Cardiac septum (tissue), 1 donor: ENCODE measurements at regions not wholly inside any gene's neighbourhood (a gene's known extent, or its start where the extent isn't known, plus 50 kb on each side); places are given as distances from the start of the nearest gene placed in this dataset.
"Not testable (repeated sequence)": the region's sequence is repeated elsewhere in the genome, so short reads cannot be mapped to it uniquely, and the experiment has no call there.

Experiments
- DNase-seq: peaks from one replicate; pipeline ENCODE4 v3.0.0-alpha.2; 2020; ENCODE audit warnings: low spot score
- intact Hi-C: fragments of 100-400 bp; cut with DNase I; formaldehyde crosslinking; loops from one replicate; pipeline ENCODE4 v1.14.0; 2022
- donor health status: DM: no; HTN: no; CAD: no.

DNA sequence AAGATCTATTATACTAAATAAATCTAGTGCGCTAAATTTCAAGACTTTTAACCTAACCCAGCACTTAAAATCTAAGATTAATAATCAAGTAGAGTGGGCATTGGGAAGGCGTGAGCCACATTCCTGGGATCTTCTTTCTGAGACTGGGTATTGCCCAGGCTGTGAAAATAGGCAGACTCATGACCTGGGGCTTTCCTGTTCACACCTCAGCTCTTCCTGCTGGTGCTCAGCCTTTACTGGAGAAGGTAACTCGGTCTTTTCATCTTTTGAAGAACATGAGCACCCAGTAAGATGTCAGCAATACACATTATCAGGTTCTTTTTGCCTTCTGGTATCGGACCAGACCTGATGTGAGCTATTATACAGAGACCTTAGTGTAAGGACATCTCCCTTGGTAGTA is 500.5 kb downstream of the PLCL1 start:
- intact Hi-C loops = no loop called here
- no peak for DNase-seq

DNA sequence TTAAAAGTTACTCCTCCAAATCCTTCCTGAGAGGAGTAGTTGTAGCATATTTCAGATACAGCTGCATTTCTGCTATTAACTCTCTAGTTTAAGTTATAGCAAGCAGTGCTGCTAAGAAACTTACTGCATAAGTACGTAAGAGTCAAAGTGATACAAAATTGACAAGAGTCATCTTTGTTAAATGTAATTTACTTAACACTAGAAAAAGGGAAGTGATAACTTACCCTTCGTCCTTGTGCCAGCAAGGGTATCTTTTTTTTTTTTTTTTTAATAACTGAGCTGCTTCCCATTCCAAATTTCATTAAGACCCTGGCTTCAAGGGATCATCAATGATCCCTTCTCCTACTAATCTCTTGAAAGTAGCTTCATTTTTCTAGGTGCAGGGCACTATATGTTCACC is 493.0 kb downstream of the PLCL1 start:
- intact Hi-C loops = loop anchor here (2.0 to 10.0 kb wide), 4 partner anchors 171 to 591 kb away; no protein-coding TSS in a partner anchor
- no peak for DNase-seq

DNA sequence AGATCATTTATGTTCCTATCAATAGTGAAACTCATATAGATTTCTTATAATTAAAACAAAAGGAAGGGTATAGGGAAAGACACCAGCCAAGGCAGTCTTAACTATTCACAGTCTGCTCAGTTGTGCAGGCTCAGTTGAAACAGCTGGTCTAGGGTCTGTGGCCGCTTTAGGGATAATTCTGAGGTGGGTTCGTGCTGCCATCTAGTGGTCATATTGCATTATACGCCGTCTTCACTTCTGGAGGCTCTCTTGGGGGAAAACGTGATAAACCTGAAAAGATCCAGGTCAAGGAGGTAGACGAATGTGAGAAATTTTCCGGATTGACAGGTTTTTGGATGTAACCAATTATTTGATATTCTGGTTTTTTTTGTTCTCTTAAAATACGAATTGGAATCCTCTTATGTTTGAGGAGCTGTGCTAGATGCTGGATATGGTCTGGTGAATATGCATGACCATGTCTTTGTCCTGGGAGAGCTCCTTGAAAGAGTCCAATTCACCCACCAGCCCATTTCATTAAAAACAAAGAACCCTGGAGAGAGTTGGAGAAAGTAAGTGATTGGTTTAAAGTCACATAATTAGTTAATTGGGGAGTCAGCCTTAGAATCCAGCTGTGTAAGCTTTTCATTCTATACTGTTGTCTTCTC is 492.4 kb downstream of the PLCL1 start:
- no peak for DNase-seq
- intact Hi-C loops = loop anchor here (2.0 to 10.0 kb wide), 4 partner anchors 170 to 590 kb away; no protein-coding TSS in a partner anchor

DNA sequence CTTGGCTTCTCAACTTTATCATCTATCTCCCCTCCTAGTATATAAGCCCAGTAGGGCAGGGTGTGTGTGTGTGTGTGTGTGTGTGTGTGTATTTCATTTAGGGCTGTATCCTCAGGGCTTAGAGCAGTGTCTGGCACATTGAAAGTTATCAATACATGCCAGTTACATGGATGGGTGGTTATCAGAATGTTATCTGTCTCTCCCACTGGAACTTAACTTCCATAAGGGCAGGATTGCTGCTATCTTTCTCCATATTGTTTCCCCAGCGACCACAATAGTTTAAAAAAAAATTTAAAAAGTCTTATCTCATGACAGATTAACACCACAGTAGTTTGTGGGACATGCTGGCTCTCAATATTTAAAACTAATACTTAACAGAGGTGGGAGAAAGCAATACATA is 488.9 kb downstream of the PLCL1 start:
- intact Hi-C loops = loop anchor here (10.0 kb wide), 1 partner anchor 308 kb away; no protein-coding TSS in a partner anchor
- no peak for DNase-seq

DNA sequence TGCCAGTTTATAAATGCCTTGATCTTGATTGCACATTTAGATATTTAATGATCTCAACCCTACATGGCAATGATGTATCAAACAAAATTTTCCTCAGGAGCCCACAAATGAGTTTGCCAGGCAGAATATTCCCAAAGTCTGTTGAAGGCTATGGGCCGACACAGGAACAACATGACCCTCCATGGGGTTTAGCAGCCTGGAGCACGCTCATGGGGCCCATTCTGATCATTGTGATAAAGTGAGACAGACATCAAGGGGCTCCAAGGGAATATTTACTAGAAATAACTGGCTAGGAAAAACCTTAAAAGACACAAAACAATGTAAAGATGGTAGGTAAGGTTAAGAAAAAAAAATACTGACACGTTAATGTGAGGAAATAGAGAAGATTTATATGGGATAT is 485.4 kb downstream of the PLCL1 start:
- no peak for DNase-seq
- intact Hi-C loops = loop anchor here (10.0 kb wide), 1 partner anchor 305 kb away; no protein-coding TSS in a partner anchor

DNA sequence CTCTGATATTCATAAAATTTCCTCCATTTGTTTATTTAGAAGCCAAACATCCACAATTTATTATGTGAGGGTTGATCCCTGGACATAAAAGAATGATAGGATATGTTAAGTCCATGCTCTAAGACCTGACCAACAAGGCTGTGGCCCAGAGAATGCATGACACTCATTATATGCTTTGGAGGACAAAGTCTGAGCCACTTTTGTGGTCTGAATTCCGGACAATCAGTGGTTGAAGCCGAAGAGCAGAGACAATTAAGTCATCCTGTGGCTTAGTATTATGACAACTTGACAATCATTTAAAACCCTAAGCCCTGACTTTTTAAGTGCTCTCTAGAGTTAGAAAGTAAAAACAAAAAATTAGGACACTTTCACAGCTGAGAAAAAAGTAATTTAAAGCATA is 483.3 kb downstream of the PLCL1 start:
- DNase-seq = no peak
- intact Hi-C loops = no loop called here

DNA sequence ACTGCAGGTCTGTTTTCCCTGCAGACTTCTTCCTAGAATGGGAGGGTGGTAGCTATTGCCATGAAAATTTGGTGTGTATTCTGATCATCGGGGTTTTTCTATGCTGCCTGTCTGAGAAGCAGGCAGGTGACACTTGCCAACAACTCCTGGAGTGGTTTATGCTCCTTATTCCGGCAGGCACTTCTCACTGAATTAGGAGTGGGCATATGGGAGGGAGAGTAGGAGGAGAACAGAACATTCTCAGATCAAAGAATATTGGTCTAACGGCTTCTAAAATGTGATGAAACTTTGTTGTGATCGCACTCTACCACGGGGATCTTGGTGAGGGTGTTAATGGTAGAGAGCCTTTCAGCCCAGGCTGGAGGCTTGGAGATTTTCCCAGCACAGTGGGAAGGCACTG is 480.8 kb downstream of the PLCL1 start:
- intact Hi-C loops = no loop called here
- no peak for DNase-seq

DNA sequence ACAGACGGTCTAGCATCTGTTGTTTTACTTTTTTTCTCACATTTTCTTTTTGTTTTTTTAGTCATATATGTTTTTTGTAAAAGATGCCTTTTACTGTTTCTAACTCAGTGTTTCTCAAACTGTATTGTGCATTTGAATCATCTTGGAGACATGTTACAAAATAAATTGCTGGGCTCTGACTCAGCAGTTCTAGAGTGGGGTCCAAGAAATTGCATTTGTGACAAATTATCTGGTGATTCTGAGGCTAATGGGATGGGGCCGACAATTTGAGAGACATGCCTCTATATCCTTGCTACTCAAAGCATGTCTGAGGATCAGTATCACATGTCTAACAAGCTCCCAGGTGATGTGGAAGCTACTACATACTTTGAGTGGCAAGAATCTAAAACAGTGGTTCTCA is 478.8 kb downstream of the PLCL1 start:
- intact Hi-C loops = no loop called here
- no peak for DNase-seq

DNA sequence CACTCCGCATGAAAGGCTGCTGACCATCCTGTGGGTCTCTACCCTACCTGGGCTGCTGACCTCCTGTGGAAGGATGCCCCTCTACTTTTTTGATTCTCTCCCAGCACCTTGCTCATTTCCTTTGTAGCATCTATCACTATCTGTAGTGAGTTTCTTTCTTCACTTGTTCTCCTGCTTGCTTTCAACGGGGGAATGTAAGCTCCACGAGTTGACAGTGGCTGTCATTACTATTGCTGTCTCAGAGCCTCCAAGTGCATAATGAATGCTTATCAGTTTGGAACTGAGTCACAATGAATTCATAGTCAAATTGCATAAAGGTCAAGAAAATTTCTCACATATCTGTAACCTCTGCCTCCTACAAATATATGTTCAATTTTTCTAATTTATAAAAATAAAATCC is 477.7 kb downstream of the PLCL1 start:
- DNase-seq = no peak
- intact Hi-C loops = no loop called here

DNA sequence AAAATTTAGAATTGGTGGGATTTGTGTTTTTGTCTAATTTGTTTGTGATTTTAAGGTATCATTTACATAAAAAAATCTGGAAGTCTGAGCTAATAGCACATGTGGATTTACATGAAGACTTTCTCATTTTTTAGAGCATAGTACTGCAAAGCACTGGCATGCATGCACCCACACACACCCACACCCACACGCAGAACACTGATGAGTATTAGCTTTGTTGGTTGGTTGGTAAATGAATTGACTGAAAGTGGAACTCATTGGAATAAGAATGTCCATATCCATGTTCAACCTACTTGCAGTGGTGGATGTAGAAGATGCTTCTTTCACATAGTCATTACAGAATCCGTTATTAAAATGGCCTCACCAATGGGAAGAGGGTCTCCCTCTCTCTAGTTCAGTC is 475.8 kb downstream of the PLCL1 start:
- intact Hi-C loops = no loop called here
- no peak for DNase-seq

DNA sequence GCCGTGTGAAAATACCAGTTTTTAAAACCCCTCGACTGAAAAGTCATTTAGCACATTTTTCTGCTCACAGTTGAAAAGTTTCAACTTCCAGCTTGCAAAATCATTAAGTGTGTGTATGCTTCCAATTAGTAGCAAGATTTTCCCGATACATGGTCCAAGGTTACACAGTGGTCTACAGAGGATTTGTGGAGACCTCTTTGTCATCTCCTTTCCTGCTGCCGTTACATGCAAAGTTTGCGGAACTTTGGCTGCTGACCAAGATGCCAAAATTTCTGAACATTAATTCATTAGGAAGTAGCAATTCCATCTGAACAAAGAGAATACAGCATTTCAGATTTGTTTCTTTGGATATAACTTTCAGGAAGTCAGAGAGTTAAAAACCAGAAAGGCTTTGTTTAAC is 474.6 kb downstream of the PLCL1 start:
- no peak for DNase-seq
- intact Hi-C loops = no loop called here

DNA sequence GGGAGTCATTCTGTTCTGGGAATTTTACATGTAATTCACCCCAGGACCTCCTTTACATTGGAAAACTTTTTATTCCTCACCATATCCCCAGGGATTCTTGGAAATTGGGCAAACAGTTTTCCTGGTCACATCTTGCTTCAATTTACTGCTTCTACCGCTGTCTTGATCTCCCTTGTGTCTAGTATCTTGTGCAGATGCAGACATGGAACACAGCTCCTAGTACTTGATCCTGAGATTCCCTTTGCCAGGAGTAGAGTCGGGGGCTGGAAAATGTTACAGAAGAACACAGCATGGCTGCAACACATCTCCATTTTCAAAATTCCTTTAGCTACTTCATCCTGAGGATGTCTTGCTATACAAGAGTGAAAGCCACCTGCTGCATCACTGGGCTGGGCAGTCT is 472.8 kb downstream of the PLCL1 start:
- intact Hi-C loops = no loop called here
- DNase-seq = no peak

DNA sequence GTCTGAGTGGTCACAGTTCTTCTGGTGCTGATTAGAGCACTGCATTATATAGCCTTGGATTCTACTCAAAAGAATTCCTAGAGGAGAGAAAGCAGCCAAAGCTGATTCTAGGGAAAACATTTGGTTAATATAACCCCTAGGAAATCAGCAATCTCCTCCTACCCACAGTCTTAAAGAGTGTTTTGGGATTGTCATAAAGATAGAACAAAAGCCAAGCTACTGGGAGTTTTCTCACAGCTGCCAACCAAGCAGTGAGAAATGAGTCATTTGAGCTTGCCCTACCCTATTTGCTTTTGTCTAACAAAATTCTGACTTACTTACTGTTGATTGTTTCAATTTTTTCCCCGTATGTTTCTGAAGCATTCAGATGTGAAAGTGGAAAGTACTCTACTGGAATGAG is 469.3 kb downstream of the PLCL1 start:
- intact Hi-C loops = no loop called here

DNA sequence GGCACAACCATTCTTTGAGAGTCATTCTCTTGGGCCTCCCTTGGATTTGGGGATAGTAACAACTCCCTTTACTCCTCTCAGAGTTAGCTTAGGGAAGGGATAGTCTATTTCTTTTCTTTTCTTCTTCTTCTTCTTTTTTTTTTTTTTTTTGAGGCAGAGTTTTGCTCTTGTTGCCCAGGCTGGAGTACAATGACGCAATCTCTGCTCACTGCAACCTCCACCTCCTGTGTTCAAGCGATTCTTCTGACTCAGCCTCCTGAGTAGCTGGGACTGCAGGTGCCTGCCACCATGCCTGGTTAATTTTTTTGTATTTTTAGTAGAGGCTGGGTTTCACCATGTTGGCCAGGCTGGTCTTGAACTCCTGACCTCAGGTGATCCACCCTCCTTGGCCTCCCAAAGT is 465.8 kb downstream of the PLCL1 start:
- DNase-seq, intact Hi-C loops: not testable (repeated sequence)

More for the DNA sequence above, 469.3 kb downstream of the PLCL1 start:
- DNase-seq = no peak

DNA sequence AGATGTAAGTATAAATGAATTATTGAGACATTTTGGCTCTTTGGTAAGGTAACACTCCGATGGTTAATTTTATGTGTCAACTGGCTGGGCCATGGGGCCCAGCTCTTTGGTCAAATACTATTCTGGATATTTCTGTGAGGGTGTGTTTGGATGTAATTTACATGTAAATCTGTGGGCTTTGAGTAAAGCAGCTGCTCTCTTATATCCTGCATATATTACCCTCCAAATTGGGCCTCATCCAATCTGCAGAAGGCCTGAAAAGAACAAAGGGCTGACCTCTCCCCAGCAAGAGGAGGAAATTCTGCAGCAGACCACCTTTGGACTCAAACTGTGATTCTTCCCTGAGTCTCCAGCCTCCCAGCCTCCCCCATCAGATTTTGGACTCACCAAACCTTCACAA is 464.1 kb downstream of the PLCL1 start:
- intact Hi-C loops = no loop called here
- DNase-seq = no peak

DNA sequence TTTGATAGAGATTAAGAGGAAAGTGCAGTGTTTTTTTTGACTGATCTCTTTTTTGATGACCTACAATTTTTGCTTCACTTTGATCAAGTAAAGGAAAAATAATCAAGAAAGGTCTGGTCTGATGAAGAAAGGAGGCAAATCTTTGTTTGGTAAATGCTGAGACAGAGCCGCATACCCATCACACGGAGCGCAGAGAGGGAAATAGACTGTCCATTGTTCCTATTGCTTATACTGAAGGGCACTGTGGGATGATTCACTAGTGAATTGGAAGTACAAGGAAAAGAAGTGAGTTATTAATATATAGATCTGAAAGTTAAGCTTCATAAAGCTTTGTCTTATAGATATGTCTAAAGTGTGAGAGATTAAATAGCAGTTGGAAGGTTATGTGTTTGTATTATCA is 455.1 kb downstream of the PLCL1 start:
- intact Hi-C loops = no loop called here
- no peak for DNase-seq

DNA sequence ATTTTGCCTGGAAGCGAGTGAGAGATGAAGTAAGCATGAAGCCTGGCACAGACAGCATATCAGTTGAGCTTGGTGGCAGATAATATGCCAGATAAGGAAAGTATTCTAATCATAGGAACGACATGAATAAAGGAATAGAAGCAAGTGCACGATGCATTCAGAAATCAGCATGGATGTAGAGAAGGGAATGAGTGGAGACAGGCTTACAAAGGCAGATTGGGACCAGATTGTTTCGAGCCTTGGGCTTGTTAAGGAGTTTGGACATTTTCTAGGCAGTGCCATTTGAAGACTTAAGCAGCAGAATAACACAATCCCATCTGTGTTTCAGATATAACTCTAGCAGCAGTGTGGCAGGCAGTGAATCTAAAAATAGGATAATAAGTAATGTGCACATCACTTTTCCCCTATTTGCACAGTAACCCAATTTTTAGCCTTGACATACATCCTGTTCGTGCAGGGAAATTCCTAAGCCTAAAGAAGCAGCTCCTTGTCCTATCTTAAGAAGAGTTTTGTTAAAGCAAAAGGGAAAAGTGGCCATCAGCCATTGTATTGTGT is 450.2 kb downstream of the PLCL1 start:
- no peak for DNase-seq
- intact Hi-C loops = no loop called here

DNA sequence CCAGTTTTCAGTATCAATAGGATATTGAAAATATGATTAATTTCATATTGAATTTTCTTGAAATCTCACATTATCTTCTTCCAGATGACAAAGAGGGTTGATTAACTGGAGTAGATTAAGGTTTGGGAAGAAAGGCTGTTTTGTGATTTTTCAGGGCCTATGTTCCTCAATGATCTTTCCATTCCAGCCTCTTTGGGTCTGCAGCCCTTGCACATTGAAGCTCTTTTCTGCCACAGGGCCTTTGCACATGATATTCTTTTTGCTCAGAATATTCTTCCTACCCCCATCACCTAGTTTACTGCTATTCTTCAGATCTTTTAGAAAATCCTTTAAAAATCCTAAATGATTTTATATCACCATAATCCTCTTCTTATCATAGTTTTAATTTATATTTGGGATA is 449.6 kb downstream of the PLCL1 start:
- DNase-seq = no peak
- intact Hi-C loops = no loop called here

DNA sequence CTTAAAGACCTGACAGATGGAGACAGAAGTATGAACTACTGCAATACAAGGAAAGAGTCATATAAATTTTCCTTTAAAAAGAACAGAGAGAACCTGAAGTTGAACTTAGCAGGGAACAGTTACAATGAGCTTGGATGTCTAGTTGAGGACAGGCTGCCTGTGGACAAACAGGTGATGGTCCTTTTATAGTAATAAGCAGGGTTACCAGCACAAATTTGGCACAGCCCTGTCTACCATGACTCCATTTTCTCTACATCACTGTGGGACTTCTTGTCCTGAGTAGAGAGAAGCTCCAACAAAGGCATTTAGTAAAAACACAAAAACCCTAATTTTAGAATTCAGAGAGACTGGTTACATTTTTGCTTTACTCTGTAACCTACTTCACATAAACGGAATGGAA is 448.1 kb downstream of the PLCL1 start:
- DNase-seq = no peak
- intact Hi-C loops = no loop called here

DNA sequence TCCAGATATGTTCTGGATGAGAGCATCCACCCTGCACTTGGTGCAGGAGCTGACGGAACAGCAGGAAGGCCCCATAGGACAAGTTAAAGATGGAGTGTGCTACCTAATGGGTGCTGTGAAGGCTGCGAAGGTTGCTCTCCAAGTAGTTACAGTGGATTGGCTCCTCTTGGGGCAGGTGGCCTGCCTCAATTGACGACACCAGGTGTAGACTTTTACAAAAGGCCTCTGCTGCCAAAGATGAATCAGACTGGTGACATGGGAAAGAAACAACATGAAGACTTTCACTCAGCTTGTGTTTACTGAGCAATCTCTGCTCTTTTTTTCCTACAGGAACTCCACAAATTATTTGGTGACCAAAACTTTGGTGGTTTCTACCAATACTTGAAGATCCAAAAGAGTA is 437.7 kb downstream of the PLCL1 start:
- intact Hi-C loops = no loop called here
- no peak for DNase-seq

DNA sequence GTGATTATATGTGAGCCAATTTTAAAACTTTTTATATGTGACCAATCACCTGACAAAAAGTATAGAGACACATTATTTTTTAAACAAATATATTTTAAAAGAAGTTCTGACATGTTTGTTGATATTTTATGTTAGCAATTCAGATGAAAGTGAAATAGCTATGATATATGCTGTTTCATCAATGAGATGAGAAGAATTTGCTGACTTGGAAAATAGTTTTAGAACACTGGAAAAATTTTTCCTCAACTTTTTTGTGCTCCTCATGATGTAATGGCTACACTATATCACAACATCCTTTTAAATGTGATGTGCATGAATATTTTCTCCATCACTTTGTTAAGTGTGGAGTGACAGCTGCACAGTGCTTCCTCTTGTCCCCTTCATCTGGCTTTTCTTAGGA is 434.0 kb downstream of the PLCL1 start:
- intact Hi-C loops = no loop called here
- DNase-seq = no peak

DNA sequence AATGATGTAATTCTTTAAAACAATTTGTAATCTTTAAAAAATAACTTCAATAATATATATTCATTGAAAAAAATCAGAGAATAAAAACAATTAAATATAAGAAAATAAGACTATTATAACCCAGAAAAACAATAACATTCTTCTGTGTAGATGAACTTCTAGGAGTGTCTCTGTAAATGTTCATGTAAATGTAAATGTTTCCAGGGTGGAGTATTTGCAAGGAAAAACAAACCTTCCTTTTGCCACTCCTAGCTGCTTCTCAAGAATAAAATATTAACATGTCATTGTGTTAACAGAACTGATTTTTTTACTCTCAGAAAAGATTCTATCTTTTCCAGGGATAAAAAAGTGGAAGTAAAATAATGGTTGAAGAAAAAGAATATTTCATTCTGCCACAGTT is 431.9 kb downstream of the PLCL1 start:
- intact Hi-C loops = no loop called here
- no peak for DNase-seq
